Pulmonary artery endothelial cell (primary cell): ENCODE measurements at regions not wholly inside any gene's neighbourhood (a gene's known extent, or its start where the extent isn't known, plus 50 kb on each side); places are given as distances from the start of the nearest gene placed in this dataset.

Experiments used
- DNase-seq: peaks from one replicate; pipeline ENCODE4 v3.0.0-alpha.2; 2011; ENCODE audit warnings: low read depth, low spot score

DNA sequence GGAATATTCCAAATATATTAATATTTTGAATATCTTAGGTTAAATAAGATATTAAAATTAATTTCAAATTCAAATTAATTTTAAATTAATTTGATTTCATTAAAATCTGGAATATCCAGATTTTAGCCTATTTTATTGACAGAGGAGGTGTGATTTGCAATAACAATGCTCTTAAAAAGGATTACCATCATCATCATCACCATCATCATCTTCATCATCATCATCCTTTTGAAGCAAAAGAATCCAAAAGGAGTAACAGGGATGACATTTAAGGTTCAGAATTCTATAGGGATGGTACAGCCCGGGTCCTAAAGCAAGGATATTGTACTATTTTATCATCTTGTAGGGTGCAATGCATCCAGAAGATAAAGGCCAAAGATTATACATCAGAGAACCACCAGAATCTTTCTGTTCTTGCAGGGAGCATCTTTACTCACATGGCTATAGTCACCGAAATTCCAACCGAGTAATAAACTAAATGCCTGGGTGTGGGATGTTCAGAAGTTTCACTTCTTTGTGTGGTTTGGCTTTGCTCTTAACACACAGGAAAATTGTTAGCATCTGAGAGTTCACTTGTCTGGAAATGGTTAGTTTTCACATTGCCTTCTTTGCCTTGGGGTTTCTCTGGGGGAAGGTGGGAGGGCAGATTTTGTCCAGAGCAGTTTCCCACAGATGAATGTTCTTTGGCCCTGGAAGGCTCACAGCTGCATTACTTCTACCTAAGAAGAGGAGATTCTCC is 99.1 kb upstream of the ITGA6 start:
- no peak for DNase-seq

DNA sequence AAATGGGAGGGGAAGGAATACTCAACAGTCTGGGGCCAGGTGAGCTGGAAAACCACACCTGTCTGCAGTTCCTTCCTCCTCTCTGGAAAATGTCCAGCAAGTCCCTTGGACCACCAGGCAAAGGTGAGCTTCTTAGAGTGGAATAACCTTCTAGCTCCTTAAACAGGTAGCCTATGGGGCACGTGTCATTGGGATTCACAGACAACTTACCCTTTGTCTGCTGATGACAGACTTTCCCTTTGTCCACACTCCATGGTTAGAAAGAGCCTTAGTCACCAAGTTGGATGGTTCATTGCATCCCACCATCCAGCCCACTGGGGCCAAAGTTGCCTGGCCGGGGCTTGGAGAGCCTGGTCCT is 98.0 kb upstream of the ITGA6 start:
- DNase-seq, result no peak

DNA sequence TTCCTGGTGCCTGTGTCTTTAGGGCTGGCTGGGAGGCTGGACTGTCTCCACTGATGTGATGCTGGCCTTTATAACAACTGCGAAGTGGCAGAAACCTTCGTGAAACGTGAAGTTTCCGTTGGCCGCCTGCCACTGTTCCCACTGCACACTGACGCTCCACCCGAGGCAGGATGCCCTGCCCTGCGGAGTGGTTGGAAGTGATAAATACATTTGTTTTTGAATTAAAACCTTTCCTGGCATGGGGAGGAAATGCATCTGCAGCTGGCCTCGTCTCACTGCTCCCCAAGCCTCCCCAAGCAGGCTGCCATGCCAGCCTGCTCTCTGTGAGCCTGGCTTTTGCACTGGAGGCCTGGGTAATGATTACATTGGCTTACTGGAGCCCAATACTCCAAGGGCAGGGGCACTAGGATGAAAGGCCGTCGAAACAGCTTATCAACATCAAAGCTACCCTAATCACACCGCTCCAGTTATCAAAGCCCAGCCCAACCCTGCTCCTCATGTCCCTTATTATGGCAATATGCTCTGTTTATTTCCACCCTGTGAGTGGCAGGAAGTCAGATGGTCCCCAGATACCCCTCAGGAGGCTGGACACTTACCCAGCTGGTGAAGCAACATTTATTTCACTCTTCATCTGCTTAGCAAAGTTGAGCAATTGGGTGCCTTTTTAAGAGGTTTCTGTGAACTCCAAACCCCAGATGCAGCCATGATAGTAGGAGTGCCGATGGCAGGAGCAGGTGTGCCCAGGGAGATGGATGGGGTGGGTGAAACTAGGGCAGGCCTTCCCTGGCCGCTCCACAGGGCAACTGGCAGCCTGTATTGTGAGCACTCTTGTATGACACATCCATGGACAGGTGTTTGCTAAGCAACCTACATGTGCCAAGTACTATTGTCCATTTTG is 97.4 kb upstream of the ITGA6 start:
- DNase-seq, result no peak

DNA sequence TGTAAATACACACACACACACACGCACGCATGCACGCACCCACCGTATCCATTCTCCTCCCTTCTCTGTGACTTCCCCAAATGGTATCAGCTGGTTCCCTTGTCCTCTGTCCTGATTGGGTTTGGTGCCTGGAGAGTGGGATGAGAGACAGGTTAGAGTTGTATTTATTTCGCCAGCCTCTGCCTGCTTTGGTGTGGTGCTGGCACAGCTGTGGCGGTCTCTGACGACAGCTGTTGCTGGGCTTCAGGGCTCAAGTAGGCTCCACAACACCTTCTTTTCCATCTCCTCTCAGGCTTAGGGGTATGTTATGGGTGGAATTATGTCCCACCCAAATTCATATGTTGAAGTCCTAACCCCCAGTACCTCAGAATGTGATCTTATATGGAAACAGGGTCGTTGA is 94.9 kb upstream of the ITGA6 start:
- no peak for DNase-seq

DNA sequence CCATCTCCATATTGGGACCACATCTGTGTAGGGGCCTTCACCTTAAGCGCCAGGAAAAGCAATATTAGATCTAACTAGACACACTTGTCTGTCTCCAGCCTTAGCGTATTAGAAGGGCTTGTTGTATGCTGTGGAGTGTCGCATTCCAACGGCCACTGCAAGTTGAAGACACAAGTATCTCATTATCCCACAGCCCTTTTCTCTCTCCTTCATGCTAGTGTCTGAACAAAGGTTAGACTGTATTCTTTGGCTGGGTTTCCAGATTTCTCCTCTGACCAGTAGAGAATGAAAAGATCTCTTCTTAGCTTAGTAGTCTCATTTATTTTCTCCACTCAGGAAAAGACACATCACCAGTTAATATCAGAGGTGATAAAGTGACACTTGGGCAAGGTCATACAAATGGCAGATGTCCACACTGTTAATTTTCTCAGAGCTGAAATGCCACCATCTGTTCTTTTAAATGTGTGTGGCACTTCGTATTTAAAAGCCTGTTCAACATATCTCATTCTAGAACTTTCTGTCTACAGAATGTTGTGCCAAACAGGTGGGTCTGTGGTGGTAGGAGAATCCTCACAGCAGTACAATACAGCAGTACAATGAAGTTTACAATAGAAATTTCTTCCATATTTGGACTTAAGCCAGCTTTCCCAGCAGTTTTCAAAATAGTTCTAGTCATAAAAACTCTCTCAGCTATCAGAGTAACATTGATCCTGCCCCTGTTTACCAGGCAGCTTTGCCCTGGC is 94.0 kb upstream of the ITGA6 start:
- DNase-seq, result no peak

DNA sequence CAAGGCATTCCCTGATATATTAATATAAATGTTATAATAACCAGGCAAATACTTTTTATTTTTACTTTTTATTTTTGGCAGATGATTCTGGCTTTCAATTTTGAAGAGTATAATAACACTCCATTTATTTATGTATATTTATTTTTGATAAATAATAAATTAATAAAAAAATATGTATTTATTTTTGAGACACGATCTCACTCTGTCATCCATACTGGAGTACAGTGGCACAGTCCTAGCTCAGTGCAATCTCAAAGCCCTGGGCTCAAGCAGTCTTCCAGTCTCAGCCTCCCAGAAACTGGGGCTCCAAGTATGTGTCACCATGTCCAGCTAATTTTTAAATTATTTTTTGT is 93.4 kb upstream of the ITGA6 start:
- DNase-seq, result no peak

DNA sequence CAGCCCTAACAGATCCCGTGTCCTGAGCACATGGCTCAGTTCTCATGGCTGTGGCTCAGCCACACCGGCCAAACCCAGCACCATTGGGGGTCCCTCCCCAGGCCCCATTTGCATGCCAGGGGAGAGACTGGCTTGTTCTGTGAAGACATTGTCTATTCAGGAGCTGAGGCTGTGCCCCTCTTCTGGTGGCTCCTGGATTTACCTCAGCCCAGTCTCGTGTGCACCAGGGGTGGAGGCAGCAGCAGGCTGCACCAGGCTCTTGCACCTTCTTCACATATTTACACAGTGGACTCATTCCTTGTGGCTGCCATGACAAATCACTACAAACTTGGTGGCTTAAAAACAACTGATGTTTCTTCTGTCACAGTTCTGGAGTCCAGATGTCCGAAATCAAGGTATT is 92.4 kb upstream of the ITGA6 start:
- no peak for DNase-seq

DNA sequence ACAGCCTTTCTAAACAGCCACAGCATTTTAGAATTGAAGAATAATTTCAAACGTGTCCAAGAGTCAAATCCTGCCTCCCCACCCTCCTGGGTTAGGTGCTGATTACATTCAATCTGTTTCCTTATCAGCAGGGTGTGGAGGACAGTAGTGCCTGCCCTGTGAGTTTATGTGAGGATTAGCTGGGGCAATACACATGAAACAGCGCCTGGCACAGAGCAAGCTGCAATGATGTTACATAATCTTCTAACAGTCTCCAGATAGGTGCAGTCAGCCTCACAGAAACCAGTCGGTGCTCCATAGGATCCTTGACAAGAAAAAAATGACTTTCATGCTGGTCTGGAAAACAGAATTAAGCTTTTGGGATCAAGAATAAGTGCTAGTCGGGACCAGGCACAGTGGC is 91.7 kb upstream of the ITGA6 start:
- DNase-seq, result no peak

DNA sequence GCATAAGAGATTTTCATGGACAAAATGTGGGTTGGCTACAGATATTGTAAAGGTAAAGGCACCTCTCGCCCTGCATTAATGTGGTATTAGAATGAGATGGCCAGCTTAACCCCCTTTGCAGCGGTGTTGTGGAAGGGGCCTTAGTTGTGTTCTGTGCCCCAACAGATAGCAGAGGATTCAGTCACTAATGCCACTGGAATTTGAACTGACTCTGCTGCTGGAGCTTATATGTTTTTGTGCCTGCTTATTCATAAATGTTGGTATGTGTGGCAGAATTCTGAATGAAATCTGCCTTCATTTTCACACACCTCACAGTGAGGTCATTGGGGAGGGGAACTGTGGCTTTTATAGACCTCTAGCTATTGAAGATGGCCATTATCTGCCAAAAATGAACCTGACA is 90.7 kb upstream of the ITGA6 start:
- DNase-seq, result no peak

DNA sequence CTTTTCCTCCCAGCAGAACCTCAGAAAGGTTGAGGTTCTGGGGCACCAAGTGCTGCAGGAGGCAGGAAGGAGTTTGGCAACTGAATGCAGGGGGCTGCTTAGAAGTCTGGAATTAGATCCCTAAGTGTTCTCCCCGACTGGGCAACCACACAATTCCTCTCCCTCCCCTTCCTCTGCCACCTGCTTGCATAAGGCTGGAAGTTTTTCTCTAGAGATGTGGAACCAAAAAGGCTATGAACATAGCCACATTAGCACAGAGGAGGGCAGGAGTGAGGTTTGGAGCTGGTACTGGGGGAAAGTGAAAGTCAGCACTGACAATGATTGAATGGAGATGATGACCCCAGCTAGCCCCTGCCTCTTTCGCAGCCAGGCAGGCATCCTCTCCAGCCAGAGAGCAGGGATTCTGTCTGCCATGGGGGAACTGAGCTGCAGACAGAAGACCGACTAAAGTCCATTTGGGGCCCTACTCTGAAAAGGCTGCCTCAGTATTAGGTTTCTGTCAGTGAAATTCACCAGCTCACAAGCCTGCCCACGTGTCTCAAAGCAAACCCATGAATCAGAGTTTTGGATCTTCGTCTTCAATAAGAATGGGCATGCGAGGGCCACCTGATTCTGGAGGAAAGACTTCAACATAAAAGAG is 87.9 kb upstream of the ITGA6 start:
- no peak for DNase-seq

DNA sequence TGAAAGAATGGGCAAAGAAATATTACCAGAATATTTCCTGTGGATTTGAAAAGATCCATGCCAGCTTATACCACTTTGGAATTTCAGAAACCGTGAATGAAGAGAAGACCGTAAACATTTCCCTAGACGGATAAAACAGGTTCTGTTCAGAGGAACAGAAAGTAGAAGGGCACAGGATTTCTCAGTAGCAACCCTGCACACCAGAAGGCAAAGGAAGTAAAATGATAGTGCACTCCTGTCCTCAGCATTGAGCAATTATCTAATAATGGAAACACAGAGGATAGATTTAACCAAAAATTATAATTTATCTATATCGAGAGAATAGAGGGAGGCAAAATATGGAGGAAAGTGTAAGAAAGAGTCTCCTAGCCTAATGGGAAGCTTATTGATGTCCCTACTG is 87.0 kb upstream of the ITGA6 start:
- DNase-seq, result no peak

DNA sequence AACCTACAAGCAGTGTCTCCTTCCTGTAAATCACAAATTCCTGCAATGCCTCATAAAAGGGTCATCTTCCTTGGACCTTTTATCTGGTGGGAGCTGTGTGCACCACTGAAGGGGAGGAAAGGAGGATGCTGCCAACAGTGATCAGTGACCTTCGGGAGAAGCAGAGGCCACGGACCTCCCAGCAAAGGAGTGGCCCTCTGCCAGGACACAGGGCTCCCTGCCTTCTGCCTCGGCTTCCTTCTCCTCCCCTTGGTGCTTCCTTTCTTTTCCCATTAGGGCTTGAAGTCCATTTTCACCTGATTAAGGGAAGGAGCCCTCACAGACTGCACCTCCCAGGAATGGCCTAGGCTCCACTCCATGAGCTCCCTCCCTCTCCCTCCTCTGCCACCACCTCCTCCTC is 85.3 kb upstream of the ITGA6 start:
- no peak for DNase-seq

DNA sequence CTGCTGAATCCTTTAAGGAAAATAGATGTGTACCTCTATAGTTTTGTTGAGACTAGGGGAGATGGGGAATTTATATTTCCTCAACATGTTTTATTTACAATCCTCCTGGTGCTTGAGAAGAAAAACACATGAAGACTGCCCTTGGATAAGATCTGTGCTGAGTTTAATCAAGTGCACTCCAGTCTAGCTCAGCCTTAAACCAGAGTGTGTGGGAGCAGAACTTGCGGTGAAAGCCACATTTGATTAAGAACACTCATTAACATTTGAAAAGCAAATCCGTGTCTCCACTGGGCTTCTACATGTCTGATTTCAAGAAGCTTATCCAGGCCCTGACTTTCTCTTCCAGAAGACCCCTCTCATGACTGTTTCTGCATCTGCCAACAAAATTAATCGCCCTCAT is 84.8 kb upstream of the ITGA6 start:
- DNase-seq, result no peak

DNA sequence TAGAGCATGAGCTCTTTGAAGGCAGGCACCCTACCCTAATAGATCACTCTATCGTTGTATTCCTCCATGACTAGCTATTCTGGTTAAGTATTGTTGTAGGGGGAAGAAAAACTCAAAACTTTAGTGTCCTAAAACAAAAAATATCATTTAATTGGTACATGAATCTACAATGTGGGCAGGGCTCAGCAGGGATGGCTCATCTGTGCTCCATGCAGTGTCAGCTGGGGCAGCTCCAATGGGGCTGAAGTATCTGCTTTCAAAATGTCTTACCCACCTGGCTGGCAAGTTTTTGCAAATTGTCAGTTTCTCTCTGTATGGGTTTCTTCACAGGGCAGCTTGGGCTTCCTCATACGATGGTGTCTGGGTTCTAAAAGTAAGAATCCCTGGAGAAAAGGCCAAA is 83.2 kb upstream of the ITGA6 start:
- DNase-seq, result no peak

DNA sequence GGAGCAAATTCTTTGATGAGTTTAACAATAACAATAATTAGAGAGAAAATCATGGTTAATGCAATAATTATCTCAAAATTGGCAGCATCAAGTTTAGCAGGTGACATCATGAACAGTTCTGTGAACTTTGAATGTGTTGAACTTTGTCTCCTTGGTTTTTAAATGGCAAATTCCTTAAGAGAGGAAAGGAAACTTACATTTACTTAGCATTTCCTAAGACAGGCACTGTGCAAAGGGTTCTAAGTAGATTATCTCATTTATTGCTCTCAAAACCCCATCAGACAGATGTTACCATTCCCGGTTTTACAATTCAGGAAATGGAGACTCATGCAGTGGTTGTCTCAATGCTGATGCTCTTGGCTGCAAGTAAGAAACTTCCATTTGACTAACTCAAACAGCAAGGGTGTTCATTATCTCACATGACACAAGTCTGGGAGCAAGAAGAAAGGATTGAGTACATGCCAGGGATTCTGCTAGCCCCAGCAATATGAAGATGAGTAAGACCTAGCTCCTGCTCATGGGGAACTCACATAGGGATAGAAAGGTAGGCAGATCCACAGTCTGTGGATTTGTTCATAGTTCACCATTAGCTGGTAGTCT is 81.3 kb upstream of the ITGA6 start:
- DNase-seq, result no peak

DNA sequence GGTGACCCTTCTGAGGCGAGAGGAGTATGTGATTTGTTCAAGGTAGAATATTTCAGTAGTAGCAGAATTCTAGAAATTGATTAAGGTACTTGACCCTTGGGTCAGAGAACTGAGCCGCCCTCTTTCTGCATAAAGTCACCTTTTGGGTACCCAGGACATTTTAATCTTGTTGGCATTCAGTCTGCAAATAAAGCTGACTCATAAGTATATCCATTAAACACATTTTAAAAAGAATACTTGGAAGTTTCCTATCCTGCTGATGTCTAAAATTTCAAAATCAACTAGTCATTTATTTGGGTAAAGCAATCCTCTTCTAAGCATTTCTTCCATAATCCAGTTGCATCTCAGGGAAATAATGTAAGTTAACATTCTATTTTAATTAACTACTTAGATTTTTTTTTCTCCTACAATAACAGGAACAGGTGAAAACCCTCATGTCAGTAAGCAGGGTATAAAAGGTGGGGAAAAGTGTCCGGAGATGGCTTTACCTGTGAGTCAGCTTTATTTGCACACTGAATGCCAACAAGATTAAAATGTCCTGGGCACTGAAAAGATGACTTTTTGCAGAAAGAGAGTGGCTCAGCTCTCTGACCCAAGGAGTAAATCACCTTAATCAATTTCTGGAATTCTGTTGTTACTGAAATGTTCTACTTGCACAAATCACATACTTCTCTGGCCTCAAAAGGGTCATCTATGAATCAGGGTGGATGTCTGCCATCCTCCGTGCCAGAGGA is 78.7 kb upstream of the ITGA6 start:
- no peak for DNase-seq

DNA sequence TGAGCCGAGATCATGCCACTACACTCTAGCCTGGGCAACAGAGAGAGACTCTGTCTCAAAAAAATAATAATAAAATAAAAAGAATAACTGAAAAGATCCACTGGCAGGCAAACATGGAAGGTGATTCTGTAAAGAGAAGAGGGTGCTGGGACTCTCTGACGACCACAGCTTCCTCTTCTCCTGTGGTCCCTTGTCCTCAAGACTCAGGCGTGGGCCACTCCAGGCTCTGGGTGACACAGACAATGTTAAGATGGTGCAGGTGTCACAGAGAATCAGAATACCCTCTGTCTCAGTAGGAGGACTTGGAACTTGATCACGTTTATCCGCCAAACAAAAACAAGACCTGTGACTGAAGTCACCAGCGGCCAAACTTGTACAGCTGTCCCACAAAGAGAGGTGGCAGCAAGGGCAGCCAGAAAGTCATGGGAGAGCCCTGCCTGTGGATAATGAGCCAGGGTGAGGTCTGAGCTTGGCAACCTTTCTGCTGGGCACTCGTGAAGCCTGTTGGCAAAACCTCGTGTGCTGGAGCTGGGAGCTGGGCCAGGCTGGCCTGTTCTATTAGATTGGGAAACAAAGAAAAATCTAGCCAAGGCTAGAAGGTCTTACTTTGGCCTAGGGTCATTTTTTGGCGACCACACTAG is 76.4 kb upstream of the ITGA6 start:
- no peak for DNase-seq

DNA sequence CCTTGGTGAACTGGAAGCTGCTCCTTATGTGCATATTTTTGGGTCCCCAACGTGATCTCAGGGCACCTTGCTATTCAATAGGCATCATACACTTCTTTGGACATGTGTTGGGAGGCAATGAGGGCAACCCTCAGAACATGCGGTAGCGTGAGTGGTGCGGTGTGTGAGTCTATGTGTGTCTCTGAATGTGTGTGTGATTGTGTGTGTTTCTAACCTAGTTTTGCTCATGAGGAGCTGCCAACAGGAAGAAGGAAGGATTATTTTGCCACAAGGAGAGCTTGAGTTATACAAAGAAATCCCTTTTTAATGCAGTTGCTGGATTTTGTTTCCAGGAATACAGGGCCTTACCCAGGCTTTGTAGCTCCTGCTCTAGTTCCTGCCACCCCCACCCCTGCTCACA is 75.8 kb upstream of the ITGA6 start:
- no peak for DNase-seq

DNA sequence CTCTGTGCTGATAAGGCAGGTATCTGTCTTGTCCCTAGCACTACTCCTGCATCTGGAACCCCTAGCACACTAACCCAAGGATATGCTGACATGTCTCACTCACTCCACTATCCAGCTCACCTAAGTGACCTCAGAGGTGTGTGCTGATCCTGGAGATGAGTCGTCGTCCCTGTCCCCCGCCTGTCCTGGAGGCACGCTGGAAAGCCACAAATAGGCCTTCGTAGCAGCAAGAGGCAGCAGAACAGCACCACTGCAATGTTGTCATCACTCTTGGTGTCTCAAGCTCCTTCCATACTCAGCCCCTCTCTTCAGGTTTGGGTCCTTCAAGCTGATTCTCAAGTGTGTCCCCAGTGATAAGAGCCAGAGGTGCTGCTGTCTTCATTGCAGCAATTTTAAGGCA is 73.0 kb upstream of the ITGA6 start:
- no peak for DNase-seq

DNA sequence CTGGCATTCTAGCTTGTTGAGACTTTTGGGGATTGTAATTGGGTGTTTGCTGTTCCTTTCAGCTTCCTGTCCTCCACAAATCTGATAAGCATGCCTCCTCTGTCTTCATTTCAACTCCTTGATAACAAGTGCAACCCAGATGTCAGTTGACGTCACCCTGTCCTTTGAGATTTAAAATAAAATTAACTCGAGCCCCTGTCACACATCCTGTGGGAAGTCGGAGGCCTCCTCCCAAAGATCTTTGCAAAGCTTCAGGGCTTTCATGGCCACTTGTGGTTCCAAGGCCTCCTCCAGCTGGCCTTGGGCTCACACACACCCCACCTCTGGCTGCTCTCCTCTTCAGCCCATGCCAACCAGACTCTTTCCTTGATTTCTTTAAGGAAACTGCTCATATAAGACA is 69.9 kb upstream of the ITGA6 start:
- DNase-seq, result no peak
